NCI-H2029 treated with DMSO at 0.1 percent for 48 hours (cell line): ENCODE measurements at regions not wholly inside any gene's neighbourhood (a gene's known extent, or its start where the extent isn't known, plus 50 kb on each side); places are given as distances from the start of the nearest gene placed in this dataset.

Source experiments
- DNase-seq: peaks from one replicate; lab custom pipeline; 2025; lab: John Stamatoyannopoulos, UW

- no peak for DNase-seq
These were observed 50.2 kb upstream of the CDK1 start for GRCh38 chr10:60728056-60728455.

- DNase-seq = no peak
These were observed 52.0 kb upstream of the CDK1 start for GRCh38 chr10:60726257-60726656.

GRCh38 chr10:60722623-60723022 lies 55.7 kb upstream of the CDK1 start:
- no peak for DNase-seq

GRCh38 chr10:60719721-60720120 lies 58.6 kb upstream of the CDK1 start:
- no peak for DNase-seq

GRCh38 chr10:60718886-60719285 lies 59.4 kb upstream of the CDK1 start:
- no peak for DNase-seq

DNA sequence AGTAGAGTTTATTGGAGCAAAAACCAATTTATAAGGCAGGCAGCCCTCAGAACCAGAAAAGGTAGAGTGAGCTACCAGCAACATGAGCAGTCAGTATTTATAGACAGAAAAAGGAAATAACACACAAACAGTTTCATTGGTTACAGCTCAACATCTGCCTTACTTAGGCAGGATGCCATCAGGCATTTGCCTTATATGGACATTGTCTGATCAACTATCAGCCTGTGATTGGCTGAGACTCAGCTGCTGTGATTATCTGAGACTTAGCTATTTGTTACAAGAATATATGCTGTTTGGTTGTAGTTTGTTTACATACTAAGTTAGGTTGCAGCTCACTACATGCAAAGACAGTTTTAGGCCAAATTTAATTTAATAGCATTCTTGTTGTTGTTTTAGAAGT lies 60.4 kb upstream of the CDK1 start:
- no peak for DNase-seq

- DNase-seq = no peak
These were observed 64.0 kb upstream of the CDK1 start for GRCh38 chr10:60714233-60714632.

DNA sequence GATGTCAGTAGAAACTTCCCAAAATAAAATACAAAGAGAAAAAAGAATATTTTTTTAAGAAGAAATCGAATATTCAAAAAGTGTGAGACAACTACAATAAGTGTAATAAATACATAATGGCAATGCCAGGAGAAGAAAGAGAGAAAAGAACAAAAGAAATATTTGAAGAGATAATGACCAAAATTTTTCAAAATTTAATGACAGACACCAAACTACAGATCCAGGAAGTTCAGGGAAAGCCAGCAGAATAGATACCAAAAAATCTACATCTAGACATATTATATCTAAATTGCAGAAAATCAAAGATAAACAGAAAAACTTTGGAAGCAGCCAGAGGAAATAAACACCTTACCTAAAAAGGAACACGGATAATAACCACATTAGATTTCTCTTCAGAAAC lies 66.8 kb upstream of the CDK1 start:
- DNase-seq = no peak

GRCh38 chr10:60710041-60710440 lies 68.2 kb upstream of the CDK1 start:
- no peak for DNase-seq

GRCh38 chr10:60708666-60709065 lies 69.6 kb upstream of the CDK1 start:
- DNase-seq = no peak

GRCh38 chr10:60707841-60708240 lies 70.4 kb upstream of the CDK1 start:
- DNase-seq = no peak

DNA sequence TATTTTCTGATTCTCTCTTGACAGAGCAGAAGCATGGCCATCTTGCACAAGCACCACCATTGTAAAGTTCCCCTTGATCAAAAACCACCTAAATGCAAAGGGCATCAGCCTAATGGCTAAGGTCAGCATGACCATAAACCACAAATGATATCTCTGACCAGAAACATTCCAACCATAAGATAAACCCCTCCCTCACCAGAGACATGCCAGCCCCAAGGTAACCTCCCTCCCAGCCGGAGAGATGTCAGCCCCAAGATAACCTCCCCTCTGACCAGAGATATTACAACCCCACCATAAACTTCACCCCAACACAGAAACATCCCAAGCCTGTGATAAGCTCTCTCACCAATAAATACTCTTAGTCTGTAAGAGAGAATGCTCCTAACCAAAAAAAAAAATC lies 72.1 kb upstream of the CDK1 start:
- DNase-seq = no peak

GRCh38 chr10:60705376-60705775 lies 72.9 kb upstream of the CDK1 start:
- no peak for DNase-seq

DNA sequence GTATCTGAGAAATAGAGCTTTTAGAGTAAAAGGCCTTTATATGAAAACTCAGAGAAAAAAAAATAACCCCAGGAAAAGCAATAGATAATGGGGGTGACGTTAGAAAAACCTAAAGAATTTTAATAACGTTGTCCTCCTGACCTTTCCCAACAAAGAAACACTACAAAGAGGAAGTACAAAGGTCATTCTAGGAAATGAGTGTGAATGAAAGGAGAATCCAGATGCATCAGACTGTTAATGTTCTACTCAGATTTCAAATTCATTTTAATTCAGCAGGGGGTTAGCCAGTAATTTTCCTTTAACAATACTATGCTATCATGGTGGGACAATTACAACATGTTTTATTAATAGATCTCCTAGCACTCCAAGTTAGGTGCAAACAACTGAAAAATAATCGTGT lies 73.8 kb upstream of the CDK1 start:
- DNase-seq = no peak

GRCh38 chr10:60703266-60704041 lies 74.8 kb upstream of the CDK1 start:
- no peak for DNase-seq

DNA sequence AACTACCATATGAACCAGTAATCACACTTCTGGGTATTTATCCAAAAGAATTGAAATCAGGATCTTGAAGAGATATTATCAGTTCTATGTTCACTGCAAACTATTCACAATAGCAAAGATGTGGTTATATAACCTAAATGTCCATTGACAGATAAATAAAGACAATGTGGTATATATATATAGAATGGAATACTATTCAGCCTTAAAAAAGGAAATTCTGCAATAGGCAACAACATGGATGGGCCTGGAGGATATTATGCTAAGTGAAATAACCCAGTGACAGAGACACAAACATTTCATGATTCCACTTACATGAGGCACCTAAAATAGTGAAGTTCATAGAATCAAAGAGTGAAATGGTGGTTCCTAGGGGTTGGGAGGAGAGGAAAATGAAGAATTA lies 90.6 kb upstream of the CDK1 start:
- no peak for DNase-seq

DNA sequence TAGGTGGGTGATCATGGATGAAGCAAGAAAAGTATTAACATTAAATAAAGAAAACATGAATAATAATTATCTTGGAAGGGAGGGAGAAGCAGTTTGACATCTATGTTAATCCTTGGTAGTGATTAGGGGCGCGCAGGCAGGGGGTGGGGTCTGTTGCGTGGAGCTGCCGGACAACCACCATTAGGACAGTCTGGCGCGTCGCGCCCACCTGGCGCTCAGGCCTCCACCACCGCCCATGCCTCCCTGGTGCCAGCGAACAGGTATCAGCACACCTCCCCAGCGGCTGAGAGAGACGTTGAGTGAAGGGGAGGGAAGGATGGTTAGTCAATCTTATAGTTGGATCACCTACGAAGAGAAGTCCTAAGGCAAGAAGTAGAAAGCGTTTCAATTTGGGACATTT lies 94.2 kb upstream of the CDK1 start:
- DNase-seq = no peak

- DNase-seq = no peak
These were observed 97.2 kb upstream of the CDK1 start for GRCh38 chr10:60681103-60681502.

DNA sequence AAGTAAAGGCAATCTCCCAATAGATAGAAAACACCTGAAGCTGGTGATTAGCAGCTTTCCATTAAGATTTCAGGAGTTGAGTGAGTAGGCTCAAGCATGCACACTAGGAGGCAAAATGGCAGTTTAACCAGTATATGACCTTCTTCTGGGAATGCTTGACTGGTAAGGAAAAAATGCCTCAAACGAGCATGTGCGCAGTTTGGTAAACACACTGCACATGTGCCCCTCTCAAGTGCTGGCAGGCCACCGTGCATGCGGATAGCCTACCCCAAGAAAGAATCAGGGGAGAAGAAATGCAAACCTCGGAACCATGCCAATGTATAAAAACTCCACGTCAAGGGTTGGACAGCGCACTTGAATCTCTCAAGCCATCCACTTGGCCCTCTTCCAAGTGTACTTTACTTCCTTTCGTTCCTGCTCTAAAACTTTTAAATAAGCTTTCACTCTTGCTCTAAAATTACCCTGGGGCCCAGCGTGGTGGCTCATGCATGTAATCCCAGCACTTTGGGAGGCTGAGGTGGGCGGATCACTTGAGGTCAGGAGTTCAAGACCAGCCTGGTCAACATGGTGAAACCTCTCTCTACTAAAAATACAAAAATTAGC lies 98.8 kb upstream of the CDK1 start:
- DNase-seq = no peak

- no peak for DNase-seq
These were observed 99.3 kb upstream of the CDK1 start for GRCh38 chr10:60678978-60679377.

DNA sequence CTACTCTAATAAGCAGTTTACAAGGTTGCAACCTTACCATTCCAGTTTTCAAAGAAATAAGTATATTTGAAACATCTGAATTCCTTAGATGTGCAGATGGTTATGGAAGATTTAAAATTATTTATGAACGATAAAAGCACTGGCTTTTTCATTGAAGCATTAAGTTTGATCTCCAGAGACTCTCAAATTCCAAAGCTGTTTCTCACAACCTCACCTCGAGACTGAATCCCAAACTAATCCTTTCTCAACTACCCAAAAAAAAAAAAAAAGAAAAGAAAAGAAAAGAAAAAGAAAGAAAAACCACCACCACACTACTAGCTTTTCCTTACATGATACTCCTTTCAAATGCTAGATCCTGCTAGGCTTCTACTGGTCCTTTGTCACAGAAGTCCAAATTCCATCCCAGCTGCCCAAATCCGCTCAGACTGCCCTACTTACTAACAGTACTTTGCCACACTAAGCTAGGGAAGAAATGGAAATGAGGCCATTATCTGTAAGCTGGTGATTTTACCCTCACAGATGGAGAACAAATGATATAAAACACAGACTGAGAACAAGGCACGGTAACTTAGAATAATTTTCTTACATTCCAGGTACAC lies 100.6 kb upstream of the CDK1 start:
- no peak for DNase-seq

DNA sequence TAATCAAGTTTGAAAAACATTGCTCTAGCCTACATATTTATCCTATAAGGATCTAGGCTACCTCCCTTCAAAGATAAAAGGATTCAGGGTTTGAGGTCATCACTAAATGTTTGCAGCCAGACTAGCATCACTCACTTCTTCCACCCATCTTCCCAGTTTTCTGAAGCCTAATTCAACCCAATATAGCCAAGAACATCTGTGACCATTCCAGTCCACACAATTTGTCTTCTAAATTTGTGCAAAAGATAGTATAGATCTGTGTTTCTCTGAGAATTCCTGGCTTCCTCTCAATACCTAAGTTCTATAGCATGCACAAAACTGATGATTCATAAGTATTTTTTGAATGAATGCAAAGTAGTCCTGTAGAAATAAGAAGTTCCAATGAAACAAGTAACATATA lies 103.0 kb upstream of the CDK1 start:
- DNase-seq = no peak

DNA sequence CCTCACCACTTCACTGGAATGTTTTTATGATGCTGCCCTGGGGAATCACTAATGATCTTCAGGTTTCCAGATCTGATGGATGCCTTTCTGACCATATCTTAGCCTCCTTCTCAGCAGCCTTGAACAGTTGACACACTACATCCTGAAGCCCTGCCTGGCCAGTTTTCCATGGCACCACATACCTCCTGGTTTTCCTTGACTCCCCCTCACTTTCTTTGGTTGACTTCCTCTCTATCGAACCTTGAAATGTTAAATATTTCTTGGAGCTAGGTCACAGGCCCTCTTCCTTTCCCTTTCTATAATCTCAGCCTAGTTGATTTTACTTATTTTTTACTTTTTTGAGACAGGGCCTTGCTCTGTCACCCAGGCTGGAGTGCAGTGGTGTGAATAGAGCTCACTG lies 108.8 kb upstream of the CDK1 start:
- no peak for DNase-seq

- no peak for DNase-seq
These were observed 112.1 kb upstream of the CDK1 start for GRCh38 chr10:60666221-60666620.
